ENCODE measurements at regions not wholly inside any gene's neighbourhood (a gene's known extent, or its start where the extent isn't known, plus 50 kb on each side); places are given as distances from the start of the nearest gene placed in this dataset.

- no peak for DNase-seq (ENCODE audit: low spot score in 2 of 2)
- Histone ChIP-seq H3K9me3 (no peaks in the 10 kb centered on the region), H3K4me3 (no peak overlapping the region), H3K36me3 (no peaks in the 10 kb centered on the region), H3K27me3 (no peaks in the 10 kb centered on the region), H3K27ac (no peak overlapping the region), H3K4me1 (no peaks in the 10 kb centered on the region)
- no peak for TF ChIP-seq CTCF (IDR thresholded peaks at IDR 0.05)
- intact Hi-C loops (cut with DNase I), result no loop called here
Measured at GRCh38 chr14:37974421-37974820, 233.3 kb upstream of the SSTR1 start.

DNA sequence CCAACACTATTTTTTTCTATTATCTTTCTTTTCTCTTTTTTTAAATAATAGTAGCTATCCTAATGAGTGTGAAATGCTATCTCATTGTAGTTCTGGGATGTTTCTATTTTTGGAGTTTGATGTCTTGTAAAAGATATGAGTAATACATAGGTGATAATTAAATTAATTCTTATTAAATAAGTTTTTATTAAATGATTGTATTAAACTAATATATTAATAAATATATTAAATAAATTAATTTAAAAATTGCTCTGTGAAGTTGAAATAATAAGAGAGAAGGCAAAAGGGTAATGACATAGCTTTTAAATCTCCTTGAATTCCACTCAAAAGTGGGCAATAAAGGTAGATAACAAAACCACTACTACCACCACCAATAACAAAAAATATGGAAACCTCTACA lies 230.2 kb upstream of the SSTR1 start:
- no peak for TF ChIP-seq CTCF (IDR thresholded peaks at IDR 0.05)
- intact Hi-C loops (cut with DNase I), result no loop called here

DNA sequence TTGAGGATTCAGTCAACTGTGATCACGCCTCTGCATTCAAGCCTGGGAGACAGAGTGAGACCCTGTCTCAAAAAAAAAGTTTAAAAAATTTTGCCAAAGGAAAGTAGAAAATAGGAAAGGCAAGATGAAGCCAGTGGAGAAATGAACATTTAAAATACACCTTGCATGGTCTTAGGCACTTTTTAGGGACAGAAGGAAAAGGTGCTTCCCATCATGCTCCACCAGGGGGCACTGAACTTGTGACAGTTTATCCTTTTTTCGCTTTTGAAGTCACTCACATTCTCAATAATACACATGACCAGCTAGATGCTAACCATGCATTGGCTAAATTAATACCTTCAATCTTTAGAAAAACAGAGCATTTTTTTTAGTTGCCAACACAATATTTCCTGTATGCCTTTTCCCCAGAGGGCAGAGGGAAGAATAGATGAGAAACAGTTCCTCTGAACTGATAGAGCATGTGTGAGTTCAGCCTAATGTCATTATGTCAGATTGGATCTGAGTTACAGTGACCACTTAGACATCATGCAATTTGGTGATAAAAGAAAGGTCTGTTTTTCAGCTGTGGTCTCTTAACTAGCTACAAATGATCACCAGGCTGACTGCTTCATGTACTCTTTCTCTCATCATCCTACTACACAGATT lies 221.8 kb upstream of the SSTR1 start:
- TF ChIP-seq CTCF (IDR thresholded peaks at IDR 0.05), result peak; percentile 27 to 61 (median 41)

More for the DNA sequence above, 230.2 kb upstream of the SSTR1 start:
- H3K27me3 ChIP-seq, result no peaks in the 10 kb centered on the region
- H3K9me3 ChIP-seq, result peaks cover 0 to 8% of the 10 kb centered on the region in 2 donors
- no peak for DNase-seq (ENCODE audit: low spot score in 2 of 2)
- H3K27ac ChIP-seq, result no peak overlapping the region
- no peaks in the 10 kb centered on the region for H3K36me3 ChIP-seq
- H3K4me1 ChIP-seq, result no peaks in the 10 kb centered on the region
- no peak overlapping the region for H3K4me3 ChIP-seq

DNA sequence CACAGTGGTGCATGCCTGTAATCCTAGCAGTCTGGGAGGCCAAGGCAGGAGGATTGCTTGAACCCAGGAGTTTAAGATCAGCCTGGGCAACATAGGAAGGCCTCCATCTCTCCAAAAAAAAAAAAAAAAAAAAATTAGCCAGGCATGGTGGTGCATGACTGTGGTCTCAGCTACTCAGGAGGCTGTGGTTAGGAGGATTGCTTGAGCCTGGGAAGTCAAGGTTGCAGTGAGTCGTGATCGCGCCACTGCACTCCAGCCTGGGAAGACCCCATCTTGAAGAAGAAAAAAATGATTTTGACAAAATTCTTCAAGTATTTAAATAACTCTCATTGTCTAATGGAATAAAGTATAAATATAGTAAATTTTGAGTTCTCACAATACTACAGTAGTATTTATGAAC lies 219.2 kb upstream of the SSTR1 start:
- H3K4me3 ChIP-seq, result no peak overlapping the region
- H3K36me3 ChIP-seq, result no peaks in the 10 kb centered on the region
- DNase-seq (ENCODE audit: low spot score in 2 of 2), result no peak
- no peaks in the 10 kb centered on the region for H3K4me1 ChIP-seq
- intact Hi-C loops (cut with DNase I), result no loop called here
- H3K9me3 ChIP-seq, result no peaks in the 10 kb centered on the region
- H3K27ac ChIP-seq, result no peak overlapping the region
- TF ChIP-seq CTCF (IDR thresholded peaks at IDR 0.05), result no peak
- no peaks in the 10 kb centered on the region for H3K27me3 ChIP-seq

More for the DNA sequence above, 221.8 kb upstream of the SSTR1 start:
- Histone ChIP-seq H3K27ac (no peak overlapping the region), H3K9me3 (peaks cover 0 to 7% of the 10 kb centered on the region in 2 donors), H3K4me3 (no peak overlapping the region), H3K27me3 (no peaks in the 10 kb centered on the region), H3K36me3 (no peaks in the 10 kb centered on the region), H3K4me1 (no peaks in the 10 kb centered on the region)
- intact Hi-C loops (cut with DNase I), result no loop called here
- no peak for DNase-seq (ENCODE audit: low spot score in 2 of 2)

DNA sequence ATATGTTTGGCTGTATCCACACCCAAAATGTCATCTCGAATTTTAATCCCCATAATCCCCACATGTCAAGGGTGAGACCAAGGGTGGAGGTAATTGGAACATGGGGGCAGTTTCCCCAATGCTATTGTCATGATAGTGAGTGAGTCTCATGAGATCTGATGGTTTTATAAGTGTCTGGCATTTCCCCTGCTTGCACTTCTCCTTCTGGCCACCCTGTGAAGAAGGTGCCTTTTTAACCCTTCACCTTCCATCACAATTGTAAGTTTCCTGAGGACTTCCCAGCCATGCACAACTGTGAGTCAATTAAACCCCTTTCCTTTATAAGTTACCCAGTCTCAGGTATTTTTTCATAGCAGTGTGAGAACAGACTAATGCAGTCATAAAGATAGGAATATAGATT lies 216.7 kb upstream of the SSTR1 start:
- no peak for DNase-seq (ENCODE audit: low spot score in 2 of 2)
- TF ChIP-seq CTCF (IDR thresholded peaks at IDR 0.05), result no peak
- Histone ChIP-seq H3K27ac (no peak overlapping the region), H3K36me3 (no peaks in the 10 kb centered on the region), H3K4me1 (no peaks in the 10 kb centered on the region), H3K4me3 (no peak overlapping the region), H3K9me3 (no peaks in the 10 kb centered on the region), H3K27me3 (no peaks in the 10 kb centered on the region)
- intact Hi-C loops (cut with DNase I), result no loop called here

DNA sequence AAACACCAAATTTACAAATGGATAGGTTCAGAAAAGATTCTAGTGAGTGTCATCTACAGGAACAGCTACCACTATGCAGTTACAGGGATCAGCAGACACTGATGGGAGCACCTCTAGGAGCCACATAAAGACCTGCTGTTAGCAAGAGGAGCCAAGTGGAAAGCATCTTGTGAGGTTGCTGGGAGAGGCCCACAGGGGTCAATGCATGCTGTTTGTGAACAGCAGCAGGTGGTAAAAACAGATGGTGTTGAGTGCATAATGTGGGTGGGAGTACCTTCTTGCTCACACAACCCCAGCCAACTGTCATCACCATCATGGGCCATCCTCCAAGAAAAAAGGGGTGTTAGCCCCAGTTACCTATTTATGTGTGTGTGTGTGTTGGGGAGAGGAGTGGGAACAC lies 215.2 kb upstream of the SSTR1 start:
- Histone ChIP-seq H3K27me3 (no peaks in the 10 kb centered on the region), H3K27ac (no peak overlapping the region), H3K9me3 (no peaks in the 10 kb centered on the region), H3K4me3 (no peak overlapping the region), H3K36me3 (no peaks in the 10 kb centered on the region), H3K4me1 (no peaks in the 10 kb centered on the region)
- no peak for DNase-seq (ENCODE audit: low spot score in 2 of 2)
- intact Hi-C loops (cut with DNase I), result no loop called here
- TF ChIP-seq CTCF (IDR thresholded peaks at IDR 0.05), result no peak
